ENCODE measurements at regions not wholly inside any gene's neighbourhood (a gene's known extent, or its start where the extent isn't known, plus 50 kb on each side); places are given as distances from the start of the nearest gene placed in this dataset.
A peak's percentile ranks its signal among the peaks of the same experiment; 100 is the strongest.

DNA sequence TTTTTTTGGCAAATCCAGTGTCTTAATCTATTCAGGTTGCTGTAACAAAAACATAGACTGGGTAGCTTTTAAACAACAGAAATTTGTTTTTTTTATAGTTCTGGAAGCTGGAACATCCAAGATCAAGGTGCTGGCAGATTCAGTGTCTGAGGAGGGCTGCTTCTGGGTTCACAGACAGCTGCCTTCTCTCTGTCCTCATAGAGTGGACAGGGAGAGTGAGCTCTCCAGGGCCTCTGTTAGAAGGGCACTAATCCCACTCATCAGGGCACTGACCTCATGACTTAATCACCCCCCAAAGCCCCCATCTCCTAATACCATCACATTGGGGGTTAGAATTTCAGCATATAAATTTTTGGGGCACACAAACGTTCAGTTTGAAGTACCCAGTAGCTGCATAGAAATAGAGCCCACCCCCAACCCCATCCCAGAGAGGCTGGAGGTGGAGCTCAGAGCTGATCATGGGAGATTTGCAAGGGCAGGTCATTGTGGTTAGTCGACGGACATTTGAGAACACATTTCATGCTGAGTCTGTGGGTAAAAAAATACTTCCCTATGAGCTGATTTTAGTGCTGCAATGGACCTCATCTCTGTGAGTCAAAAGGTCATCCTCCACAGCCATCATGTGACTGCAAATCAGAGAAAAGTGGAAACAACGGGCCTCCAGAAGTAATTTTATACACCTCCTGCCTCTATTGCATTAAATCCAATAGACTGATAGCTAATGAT lies 203.1 kb upstream of the CADM1 start:
- Histone ChIP-seq H3K27me3 (no peaks in the 10 kb centered on the region), H3K4me3 (no peak overlapping the region), H3K36me3 (no peaks in the 10 kb centered on the region), H3K9me3 (peaks cover 0 to 3% (median 0%) of the 10 kb centered on the region in 4 donors), H3K4me1 (peaks cover 0 to 17% (median 0%) of the 10 kb centered on the region in 4 donors), H3K27ac (no peak overlapping the region)
- peak in 1 of 2 donors; percentile 18 for DNase-seq (ENCODE audit: low spot score in 2 of 2)
- 52 to 60% methylated on average over 4 of the region's 4 CpGs for WGBS, 2 donors
- TF ChIP-seq POLR2A (IDR thresholded peaks at IDR 0.05) (no peak), CTCF (IDR thresholded peaks at IDR 0.05) (no peak), EP300 (IDR thresholded peaks at IDR 0.05) (peak in 1 of 2 donors; percentile 63)

DNA sequence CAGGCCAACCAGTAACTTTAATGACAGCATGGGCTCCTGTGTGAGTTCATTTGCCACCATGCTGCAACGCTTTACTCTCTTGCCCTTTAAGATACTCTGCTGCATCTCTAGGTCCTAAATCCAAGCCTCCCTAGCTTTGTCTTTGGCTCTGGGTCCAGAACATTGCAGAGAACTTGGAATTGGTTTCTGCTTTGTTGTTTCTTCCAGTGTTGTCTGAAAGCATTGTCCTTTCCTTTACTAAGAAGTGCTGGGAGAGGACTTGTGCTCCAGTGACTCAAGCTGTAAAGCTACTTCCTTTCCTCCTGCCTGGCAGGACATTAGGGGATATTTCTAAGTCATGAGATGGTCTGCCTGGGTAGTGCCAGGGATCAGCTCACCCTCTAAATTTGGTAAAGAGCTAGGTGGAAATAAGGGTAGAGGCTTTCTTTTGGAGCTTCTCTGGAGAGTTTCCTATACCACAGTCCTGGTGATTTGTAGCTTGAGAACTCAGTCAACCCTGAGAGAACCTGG lies 202.5 kb upstream of the CADM1 start:
- no peak overlapping the region for H3K4me3 ChIP-seq
- 83 to 100% methylated on average over 1 of the region's 1 CpG for whole genome bisulfite sequencing, 2 donors
- H3K27ac ChIP-seq = no peak overlapping the region

DNA sequence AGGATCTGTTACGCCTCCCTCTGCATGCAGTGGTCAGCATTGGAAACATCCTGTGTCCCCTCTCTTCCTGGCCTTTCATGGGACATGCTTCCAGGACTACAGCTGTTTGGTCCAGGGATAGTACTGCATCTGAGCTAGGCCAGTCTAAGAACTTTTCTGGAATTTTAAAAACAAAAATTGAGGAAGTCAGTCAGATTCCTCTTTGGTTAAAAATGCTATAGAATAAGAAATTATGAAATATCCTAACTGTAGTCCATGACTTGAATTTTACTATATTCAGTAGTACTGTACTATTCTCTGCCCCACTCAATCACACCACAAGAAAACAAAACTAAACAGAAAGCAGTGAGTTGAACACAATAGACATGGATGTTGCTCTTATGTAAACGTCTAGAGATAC lies 201.0 kb upstream of the CADM1 start:
- no peaks in the 10 kb centered on the region for H3K27me3 ChIP-seq
- peaks cover 0 to 18% (median 7%) of the 10 kb centered on the region in 4 donors for H3K4me1 ChIP-seq
- peaks cover 0 to 3% (median 0%) of the 10 kb centered on the region in 4 donors for H3K9me3 ChIP-seq
- DNase-seq (ENCODE audit: low spot score in 2 of 2) = no peak
- TF ChIP-seq CTCF (IDR thresholded peaks at IDR 0.05) (no peak), EP300 (IDR thresholded peaks at IDR 0.05) (no peak), POLR2A (IDR thresholded peaks at IDR 0.05) (no peak)
- H3K36me3 ChIP-seq = no peaks in the 10 kb centered on the region
- no peak overlapping the region for H3K27ac ChIP-seq
- H3K4me3 ChIP-seq = no peak overlapping the region
- WGBS, 2 donors = 76 to 83% methylated on average over 2 of the region's 2 CpGs

More for the DNA sequence above, 202.5 kb upstream of the CADM1 start:
- TF ChIP-seq POLR2A (IDR thresholded peaks at IDR 0.05) = no peak
- no peak for TF ChIP-seq EP300 (IDR thresholded peaks at IDR 0.05)
- TF ChIP-seq CTCF (IDR thresholded peaks at IDR 0.05) = no peak
- Histone ChIP-seq H3K9me3 (peaks cover 0 to 3% (median 0%) of the 10 kb centered on the region in 4 donors), H3K36me3 (no peaks in the 10 kb centered on the region), H3K4me1 (peaks cover 0 to 15% (median 0%) of the 10 kb centered on the region in 4 donors), H3K27me3 (no peaks in the 10 kb centered on the region)
- no peak for DNase-seq (ENCODE audit: low spot score in 2 of 2)

- WGBS, 2 donors = 63 to 66% methylated on average over 11 to 12 of the region's 12 CpGs
- H3K9me3 ChIP-seq = peaks cover 0 to 3% (median 0%) of the 10 kb centered on the region in 4 donors
- TF ChIP-seq EP300 (IDR thresholded peaks at IDR 0.05) (no peak), CTCF (IDR thresholded peaks at IDR 0.05) (no peak), POLR2A (IDR thresholded peaks at IDR 0.05) (no peak)
- DNase-seq (ENCODE audit: low spot score in 2 of 2) = no peak
- peaks cover 0 to 35% (median 13%) of the 10 kb centered on the region in 4 donors for H3K4me1 ChIP-seq
- H3K4me3 ChIP-seq = no peak overlapping the region
- no peaks in the 10 kb centered on the region for H3K36me3 ChIP-seq
- no peaks in the 10 kb centered on the region for H3K27me3 ChIP-seq
- peak overlapping the region in 2 of 4 donors; percentile 29 to 81 for H3K27ac ChIP-seq
Observed at GRCh38 chr11:115700981-115701875, 197.0 kb upstream of the CADM1 start.
